NCI-H1105 treated with DMSO at 0.1 percent for 48 hours (cell line): ENCODE measurements at regions not wholly inside any gene's neighbourhood (a gene's known extent, or its start where the extent isn't known, plus 50 kb on each side); places are given as distances from the start of the nearest gene placed in this dataset.

Experiments
- DNase-seq: peaks from one replicate; lab custom pipeline; 2025; lab: John Stamatoyannopoulos, UW

- DNase-seq, result no peak
These were observed 51.7 kb upstream of the SPATS2L start for GRCh38 chr2:200254773-200255172.

GRCh38 chr2:200255549-200255948 is 50.9 kb upstream of the SPATS2L start:
- no peak for DNase-seq
